Loucy (cell line): ENCODE measurements at regions not wholly inside any gene's neighbourhood (a gene's known extent, or its start where the extent isn't known, plus 50 kb on each side); places are given as distances from the start of the nearest gene placed in this dataset.

Source experiments
- EZH2phosphoT487 ChIP-seq: fragments of 200-600 bp; IDR thresholded peaks from 2 replicates; pipeline ENCODE4 v1.6.1; 2018; ENCODE audit warnings: antibody characterized with exemption, mild to moderate bottlenecking, moderate library complexity, borderline replicate concordance
- TF ChIP-seq, protein P1 (sequence below): fragments of 200-600 bp; sonication (generic); conservative IDR thresholded peaks from 2 replicates; pipeline ENCODE4 v1.5.1; 2014; ENCODE audit warnings: mild to moderate bottlenecking, antibody characterized with exemption, low read length

DNA sequence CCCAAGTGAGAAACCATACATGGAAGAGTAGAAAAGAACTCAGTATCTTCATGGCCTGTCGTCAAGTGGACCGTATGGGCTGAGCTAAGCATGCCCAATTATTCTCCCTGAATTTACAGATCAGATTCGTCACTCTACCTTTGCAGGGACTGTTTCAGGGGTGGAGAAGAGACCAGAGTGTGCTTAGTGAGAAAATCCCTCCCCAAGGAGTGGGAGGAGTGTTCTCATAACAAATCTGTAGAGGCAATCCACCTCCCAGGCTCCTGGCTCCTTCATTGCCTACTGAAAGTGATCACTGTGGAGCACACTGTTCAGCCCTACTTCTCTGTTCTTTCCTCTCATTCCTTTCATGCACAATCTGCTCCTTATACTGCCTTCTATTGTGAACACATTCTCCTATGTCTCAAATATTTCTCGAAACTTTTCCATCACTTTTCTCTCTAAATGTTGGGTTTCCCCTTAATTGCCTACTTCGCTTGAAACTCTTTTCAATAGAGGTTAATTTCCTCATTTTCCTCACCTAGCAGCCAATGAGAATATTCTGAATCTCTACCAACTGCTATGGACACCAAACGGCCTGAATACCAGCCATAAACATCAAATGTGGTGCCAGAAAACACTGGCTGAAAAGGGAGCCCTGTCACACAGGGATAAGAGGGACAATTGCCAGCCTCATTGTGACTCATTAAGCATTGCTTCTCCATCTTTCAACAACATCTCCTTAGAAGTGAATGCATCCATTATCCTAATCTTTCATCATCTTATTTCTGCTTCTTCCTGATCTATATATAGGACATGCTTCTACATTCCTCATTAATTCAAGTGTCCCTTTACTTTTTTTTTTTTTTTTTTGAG is 398.3 kb downstream of the UTRN start:
- TF ChIP-seq, protein P1, sequence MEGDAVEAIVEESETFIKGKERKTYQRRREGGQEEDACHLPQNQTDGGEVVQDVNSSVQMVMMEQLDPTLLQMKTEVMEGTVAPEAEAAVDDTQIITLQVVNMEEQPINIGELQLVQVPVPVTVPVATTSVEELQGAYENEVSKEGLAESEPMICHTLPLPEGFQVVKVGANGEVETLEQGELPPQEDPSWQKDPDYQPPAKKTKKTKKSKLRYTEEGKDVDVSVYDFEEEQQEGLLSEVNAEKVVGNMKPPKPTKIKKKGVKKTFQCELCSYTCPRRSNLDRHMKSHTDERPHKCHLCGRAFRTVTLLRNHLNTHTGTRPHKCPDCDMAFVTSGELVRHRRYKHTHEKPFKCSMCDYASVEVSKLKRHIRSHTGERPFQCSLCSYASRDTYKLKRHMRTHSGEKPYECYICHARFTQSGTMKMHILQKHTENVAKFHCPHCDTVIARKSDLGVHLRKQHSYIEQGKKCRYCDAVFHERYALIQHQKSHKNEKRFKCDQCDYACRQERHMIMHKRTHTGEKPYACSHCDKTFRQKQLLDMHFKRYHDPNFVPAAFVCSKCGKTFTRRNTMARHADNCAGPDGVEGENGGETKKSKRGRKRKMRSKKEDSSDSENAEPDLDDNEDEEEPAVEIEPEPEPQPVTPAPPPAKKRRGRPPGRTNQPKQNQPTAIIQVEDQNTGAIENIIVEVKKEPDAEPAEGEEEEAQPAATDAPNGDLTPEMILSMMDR = no peak
- no peak for TF ChIP-seq EZH2phosphoT487
